IPS-18c (cell line): ENCODE measurements at regions not wholly inside any gene's neighbourhood (a gene's known extent, or its start where the extent isn't known, plus 50 kb on each side); places are given as distances from the start of the nearest gene placed in this dataset.
"Not testable (repeated sequence)": the region's sequence is repeated elsewhere in the genome, so short reads cannot be mapped to it uniquely, and the experiment has no call there.

Experiments used
- H3K4me3 ChIP-seq: 2 replicates; pipeline ENCODE4 v1.7.0; 2013; ENCODE audit warnings: low read depth, mild to moderate bottlenecking, low read length, moderate library complexity; ENCODE audit not compliant: insufficient read depth
- H3K9me3 ChIP-seq: one replicate; pipeline ENCODE4 v1.6.1; 2013; ENCODE audit warnings: mild to moderate bottlenecking, low read length, moderate library complexity; ENCODE audit not compliant: control insufficient read depth, insufficient read depth

DNA sequence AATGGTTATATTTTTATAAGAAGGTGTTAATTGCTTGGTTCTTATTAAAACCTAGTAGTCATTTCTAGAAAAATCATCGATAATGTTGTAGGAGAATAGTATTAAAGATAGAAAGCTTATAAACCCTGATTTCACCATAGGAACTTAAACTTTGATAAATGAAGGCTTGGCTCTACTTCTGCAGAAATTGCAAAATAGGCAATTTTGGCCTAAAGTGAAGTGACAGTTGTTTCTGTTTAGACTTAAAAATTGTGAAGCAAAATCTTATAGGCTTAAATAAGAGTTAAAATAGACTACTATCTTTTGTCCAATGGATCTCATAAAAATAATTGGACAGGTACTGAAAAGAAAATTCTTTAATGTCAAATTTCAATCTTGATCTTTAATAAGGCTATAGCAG lies 321.6 kb upstream of the FZD8 start:
- Histone ChIP-seq H3K4me3 (no peak overlapping the region), H3K9me3 (peaks cover 2% of the 10 kb centered on the region)

DNA sequence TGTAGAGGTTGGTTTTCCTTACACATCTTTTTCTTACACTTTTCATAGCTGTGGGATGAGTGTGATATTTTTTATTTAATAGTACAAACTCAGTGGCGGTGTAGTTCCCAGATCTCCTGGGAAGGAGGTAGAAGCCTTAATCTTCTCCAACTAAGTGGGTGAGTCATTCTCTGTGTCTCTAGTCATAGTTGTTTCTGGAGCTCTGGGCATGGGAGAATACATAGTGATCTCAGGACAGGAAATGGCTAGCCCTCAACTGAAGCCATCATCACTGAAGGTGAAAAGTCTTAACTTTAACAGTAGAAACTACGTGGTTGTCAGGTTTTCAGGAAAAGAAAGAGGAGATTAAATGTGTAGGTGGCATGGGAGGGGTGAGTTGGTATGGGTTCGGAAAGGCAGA lies 319.4 kb upstream of the FZD8 start:
- Histone ChIP-seq H3K9me3 (peaks cover 2% of the 10 kb centered on the region), H3K4me3 (no peak overlapping the region)

DNA sequence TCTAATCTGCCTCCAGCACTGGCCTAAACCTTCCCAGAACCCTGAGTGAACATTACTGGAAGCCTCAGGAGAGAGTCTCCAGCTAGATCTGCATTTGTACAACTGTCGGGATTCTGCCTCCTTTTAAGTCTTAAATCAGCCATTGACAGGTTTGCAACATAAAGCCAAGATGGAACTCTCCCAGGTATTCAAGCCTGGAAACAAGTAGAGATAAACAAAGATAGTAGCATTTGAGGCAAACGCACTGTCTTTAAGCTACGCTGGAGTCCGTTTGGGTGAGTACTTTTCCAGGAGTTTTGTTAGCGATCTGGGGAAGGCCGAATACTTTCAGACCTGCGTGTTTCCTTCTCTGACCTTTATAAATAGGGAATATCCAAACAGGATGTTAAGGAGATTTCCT lies 317.2 kb upstream of the FZD8 start:
- no peak overlapping the region for H3K4me3 ChIP-seq
- H3K9me3 ChIP-seq, result peaks cover 2% of the 10 kb centered on the region

DNA sequence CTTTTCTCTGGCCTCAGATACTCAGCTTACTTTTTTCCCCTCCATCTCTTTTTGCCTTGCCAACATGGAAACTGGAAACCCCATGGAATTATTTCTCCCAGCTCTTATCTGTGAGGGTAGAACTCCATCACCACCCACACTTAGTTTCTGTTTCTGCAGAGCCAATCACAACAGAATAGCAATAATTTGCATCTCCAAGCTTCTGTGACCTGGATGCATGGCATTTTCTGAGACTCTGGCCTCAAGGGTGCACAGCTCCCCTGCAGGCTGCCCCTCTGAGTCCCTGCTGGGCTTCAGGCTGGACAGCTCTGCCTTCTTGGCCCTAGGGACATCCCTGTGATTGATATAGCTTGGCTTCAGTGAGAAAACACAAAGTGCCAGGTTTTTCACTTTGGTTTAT lies 316.5 kb upstream of the FZD8 start:
- not testable (repeated sequence) for H3K9me3 ChIP-seq, H3K4me3 ChIP-seq

DNA sequence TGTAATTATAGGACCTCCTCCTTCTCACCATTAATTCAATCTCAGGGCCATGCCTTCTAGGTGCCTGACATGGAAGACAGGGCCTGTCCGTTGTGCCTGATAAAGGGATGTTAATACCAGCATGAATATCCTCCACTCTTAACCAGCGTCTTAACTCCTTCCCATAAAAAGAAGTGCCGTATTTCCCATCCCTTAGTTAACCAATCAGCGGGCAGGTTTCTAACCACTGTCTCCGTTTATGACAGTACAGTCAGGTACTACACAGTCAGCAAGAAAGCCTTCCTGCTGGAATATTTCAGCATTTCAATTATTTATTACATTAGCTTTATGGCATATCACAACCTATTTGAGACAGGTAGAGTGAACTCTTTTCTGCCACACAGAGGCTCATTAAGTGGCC lies 308.6 kb upstream of the FZD8 start:
- Histone ChIP-seq H3K9me3 (no peaks in the 10 kb centered on the region), H3K4me3 (no peak overlapping the region)

DNA sequence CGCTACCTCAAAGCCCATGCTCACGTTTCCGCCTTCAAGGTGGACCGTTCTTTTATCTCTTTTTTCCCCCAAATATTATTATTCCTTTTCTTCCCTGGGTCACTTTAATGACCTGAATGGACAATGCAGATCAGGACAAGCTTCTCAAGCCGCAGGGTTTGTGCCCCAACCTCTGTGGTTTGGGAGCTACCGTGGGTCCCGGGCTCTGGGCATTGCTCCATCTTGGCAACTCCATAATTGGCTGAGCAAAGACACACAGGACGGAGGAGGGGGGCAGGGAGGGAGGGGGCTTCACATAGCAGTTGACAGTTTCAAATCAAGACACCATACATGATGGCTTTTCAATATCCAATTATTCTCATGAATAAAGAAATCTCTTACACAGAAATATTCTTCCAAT lies 308.1 kb upstream of the FZD8 start:
- Histone ChIP-seq H3K9me3 (no peaks in the 10 kb centered on the region), H3K4me3 (no peak overlapping the region)

DNA sequence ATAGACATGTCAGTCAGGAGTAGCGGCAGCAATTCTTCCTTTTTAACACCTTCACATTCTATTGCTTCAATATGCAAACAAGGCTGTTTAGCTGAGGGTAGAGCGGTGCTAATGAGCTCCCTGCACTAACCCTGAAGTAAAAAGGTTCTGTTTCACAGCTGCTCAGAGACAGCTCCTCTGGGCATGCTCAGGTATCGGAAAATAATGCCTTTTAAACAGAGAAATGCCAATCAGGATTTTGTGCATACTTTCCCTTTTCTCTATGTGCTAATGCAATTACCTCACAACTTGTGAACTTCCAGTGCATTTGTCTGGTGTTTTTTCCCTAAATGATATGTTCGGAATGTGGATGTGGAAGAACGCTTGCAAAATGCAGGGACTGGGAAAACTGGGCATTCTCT lies 307.7 kb upstream of the FZD8 start:
- Histone ChIP-seq H3K4me3 (no peak overlapping the region), H3K9me3 (no peaks in the 10 kb centered on the region)

DNA sequence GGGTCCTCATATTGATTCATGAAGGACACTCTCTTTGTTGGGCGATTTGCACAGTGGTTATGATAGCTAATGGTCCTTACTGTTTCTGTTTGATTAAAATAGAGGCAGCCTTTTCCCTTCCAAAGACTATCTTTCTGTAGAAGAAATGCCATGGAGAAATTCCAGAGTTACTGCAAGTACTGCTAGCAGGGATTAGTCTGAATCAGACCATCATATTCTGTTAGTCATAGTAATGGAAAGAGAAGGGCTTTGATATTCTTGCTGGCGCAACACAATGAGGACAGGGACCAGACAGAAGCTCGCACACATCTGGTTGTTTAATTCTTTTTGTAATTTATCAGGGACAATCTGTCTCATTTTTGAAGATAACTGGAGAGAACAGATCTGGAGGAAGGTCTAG lies 304.5 kb upstream of the FZD8 start:
- Histone ChIP-seq H3K9me3 (no peaks in the 10 kb centered on the region), H3K4me3 (no peak overlapping the region)

DNA sequence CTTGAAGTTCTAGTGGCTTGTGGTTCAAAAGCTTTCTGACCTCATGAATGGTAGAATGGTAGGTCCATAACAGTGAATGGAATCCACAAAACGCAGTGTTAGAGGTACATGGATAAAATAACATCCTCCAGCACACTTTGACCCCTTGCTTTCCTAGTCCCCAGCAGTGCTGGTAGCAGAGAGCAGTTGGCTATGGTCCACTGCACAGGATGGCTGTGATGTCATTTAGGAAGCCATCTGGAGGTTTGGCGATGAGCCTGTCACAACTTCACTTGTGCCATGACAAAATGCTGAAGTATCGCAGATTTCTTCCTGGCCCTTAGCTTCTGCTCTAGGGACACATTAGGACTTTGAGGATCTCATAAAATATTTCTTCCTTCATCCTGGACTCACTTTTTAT lies 300.0 kb upstream of the FZD8 start:
- no peaks in the 10 kb centered on the region for H3K9me3 ChIP-seq
- H3K4me3 ChIP-seq, result no peak overlapping the region

DNA sequence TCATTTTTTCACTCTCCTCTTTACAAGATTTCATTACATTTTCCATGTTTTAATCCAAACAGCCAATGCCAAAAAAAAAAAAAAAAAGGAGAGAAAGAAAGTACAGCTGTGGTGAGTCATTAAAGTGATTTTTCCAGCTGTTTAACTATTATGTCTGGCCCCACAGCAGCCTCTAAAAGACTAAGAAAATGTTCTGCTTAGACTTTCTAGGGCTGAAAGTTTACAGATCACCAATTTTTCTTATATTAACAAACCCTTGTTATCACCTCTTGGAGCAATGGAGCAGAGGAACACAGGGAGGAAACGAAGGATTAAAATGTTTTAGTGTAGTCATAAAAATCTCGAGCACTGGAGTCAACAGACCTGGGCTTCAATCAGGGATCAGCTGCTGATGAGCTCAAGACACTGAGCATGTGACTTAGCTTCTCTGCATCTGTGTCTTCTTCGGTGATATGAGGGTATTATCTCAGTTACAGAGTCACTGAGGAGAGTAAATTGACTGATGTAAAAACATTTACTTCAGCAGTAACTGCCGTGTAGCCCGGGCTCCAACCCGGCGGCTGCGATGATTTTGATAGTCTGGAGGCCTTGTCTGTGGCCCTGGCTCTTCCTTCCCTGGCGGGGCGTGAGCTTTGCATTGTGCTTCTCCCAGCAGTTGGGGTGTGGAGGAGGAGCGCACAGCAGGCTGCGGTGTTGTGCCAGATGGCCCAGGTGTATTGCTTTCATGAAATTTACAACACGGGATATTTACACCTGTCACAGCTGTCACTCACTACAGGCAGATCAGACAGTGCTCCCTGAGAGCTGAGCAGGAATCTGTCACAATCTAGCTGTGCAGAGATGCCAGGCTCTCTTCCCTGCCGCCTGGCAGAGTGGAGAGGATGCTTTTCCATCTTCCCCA lies 298.3 kb upstream of the FZD8 start:
- no peaks in the 10 kb centered on the region for H3K9me3 ChIP-seq
- H3K4me3 ChIP-seq, result no peak overlapping the region

DNA sequence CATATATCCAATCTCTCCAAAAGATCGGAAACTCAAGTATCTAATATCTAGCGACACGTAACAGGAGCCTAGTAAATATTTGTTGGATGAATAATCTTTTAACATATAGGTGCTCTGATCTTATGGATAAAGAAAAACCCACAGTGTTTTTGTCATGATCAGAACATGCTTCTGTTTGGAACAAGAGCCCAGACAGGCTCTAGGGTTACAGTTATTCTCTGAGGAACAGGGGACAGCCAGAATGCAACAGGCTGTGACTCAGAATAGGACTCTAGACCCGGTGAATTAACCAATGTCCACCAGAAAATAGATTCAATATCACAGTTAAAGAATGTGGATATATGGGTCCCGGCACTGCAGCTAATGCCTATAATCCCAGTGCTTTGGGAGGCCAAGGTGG lies 296.1 kb upstream of the FZD8 start:
- Histone ChIP-seq H3K9me3 (no peaks in the 10 kb centered on the region), H3K4me3 (no peak overlapping the region)

DNA sequence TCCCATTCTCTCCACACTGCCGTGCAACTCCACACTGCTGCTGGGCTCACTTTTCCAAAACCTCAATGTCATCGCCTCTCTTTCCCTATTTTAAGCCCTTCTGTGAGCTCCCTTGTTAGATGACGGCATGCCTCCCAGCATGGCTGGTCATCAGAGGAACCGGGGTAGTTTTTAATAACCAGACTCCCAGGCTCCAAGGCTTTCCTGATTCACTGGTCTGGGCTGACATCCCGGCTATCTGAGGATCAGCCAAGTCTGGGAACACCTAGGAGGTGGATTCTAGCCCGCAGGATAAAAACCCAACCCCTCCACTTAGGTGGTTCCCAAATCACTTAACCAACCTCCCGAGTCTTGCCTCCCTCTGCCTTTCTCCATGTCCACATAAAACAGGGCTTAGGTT lies 295.4 kb upstream of the FZD8 start:
- no peaks in the 10 kb centered on the region for H3K9me3 ChIP-seq
- H3K4me3 ChIP-seq, result no peak overlapping the region

DNA sequence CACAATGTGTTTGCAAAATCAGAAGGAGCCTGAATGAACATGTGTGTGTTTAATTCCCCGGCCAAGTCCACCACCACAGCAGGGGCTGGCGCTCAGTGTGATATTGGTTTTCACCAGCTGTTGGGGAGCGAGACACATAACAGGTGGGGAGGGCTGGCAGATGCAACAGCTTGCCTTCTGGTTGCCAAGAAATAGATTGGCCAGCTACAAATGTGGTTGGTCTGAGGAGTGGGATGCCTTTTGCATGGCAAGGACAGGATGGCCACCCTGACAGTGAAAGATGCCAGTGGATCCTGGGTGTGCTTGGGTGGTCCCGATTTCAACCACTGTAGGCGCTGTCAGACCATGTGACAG lies 292.5 kb upstream of the FZD8 start:
- Histone ChIP-seq H3K4me3 (no peak overlapping the region), H3K9me3 (no peaks in the 10 kb centered on the region)

DNA sequence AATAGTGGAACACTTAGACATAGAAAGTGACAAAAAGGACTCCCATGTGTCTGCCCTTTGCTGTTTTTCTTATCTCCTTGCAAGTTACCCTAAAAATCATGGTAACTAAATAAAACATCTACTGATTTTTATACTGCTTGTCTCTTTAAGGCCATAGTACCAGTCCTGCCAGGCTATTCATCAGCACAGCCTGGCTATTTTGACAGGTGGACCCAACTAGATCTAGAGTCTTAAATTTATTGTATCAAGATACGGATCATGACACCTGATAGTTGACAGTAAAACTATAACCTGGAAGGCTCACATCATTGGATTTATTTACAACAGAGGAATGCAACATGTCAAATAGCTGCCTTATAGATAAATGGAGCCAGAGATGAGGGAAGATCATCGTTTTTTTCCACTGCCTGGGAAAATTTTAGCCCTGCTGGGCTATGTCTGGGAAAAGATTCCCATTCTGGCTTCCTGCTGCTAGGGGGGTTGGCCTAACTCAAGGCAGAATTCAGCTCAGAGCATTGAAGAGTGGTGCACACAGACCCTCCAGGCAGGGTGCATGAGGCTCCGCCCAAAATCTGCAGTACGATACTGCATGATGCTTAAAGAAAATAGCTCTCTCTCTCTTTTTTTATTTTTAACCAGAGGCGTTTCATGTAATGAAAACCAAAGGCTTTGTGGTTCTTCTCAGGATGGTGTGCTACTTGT lies 292.0 kb upstream of the FZD8 start:
- Histone ChIP-seq H3K4me3 (no peak overlapping the region), H3K9me3 (no peaks in the 10 kb centered on the region)

DNA sequence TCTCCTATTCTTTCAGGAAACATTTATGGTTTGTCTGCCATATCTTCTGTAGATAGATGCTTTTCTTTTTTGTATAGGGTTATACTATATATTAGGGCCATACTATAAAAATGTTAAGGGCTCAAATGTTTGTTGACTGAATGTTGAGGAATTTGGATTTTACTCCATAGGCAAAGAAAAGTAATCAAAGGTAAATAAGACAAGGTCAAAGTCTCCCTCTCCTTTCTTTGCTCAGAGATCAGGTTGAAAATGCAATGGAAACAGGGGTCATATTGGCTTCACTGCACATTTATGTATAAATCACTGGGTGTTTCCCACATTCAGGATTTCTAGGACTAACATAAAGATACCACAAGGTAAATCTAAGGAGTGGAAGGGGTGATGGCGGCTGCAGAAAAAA lies 291.4 kb upstream of the FZD8 start:
- Histone ChIP-seq H3K9me3 (no peaks in the 10 kb centered on the region), H3K4me3 (no peak overlapping the region)

DNA sequence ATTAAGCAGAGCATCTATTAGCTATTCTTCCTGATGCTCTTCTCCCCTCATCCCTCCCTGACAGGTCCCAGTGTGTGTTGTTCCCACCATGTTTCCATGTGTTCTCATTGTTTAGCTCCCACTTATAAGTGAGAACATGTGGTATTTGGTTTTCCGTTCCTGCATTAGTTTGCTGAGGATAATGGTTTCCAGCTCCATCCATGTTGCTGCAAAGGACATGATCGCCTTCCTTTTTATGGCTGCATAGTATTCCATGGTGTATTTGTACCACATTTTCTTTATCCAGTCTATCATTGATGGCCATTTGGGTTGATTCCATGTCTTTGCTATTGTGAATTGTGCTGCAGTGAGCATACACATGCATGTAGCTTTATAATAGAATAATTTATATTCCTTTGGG lies 287.9 kb upstream of the FZD8 start:
- H3K9me3 ChIP-seq, H3K4me3 ChIP-seq: not testable (repeated sequence)

DNA sequence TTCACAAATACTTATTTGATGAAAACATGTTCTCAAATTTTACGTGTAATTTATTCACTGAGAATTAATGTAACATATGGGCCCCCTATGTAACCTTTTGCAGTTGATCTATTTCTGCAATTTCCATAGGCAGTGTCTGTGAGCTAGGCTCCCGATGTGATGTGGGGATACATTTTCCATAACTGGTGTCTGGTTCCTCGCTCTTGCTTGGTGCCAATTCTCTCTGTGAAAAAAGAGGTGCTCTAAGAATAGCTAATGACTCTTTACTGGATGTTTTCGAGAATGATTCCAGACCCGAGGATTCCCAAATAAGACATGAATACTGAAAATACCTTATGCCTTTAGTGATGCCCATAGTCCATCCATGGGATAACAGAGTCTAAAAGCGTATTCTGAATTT lies 286.7 kb upstream of the FZD8 start:
- no peaks in the 10 kb centered on the region for H3K9me3 ChIP-seq
- no peak overlapping the region for H3K4me3 ChIP-seq

DNA sequence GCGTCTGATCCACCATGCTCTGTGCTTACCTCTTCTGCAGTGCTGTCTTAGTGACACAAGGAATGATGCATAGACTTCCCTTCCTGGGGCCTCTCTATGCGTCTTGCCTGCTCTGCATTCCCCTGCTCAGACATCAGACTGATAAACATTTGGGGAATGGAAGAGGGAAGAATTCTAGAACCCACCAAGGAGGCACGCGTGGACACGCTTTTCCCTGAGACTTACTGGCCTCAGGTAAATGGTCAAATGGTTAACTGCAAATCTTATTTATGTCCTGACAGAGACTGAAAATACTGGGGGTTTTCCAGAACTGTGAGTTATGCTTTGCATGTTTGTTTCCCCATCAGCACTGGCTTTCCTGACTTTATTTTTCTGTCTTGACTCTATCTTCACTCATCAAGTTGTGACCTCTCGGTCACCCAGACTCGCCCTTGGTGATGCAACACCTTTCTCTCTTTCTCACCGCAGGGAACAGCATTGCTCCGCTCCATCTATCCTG lies 285.9 kb upstream of the FZD8 start:
- Histone ChIP-seq H3K4me3 (no peak overlapping the region), H3K9me3 (no peaks in the 10 kb centered on the region)
